NCI-H2171 treated with DMSO at 0.1 percent for 48 hours (cell line): ENCODE measurements at regions not wholly inside any gene's neighbourhood (a gene's known extent, or its start where the extent isn't known, plus 50 kb on each side); places are given as distances from the start of the nearest gene placed in this dataset.
A peak's percentile ranks its signal among the peaks of the same experiment; 100 is the strongest.
"Not testable (repeated sequence)": the region's sequence is repeated elsewhere in the genome, so short reads cannot be mapped to it uniquely, and the experiment has no call there.

Experiments
- DNase-seq: peaks from one replicate; lab custom pipeline; 2025; lab: John Stamatoyannopoulos, UW

- no peak for DNase-seq
These were observed 255.9 kb downstream of the C11orf87 start for GRCh38 chr11:109677876-109678275.

- no peak for DNase-seq
These were observed 258.1 kb downstream of the C11orf87 start for GRCh38 chr11:109680127-109680526.

GRCh38 chr11:109682788-109683187 is 260.8 kb downstream of the C11orf87 start:
- DNase-seq, result not testable (repeated sequence)

GRCh38 chr11:109695696-109696095 is 273.7 kb downstream of the C11orf87 start:
- DNase-seq, result no peak

- no peak for DNase-seq
These were observed 274.4 kb downstream of the C11orf87 start for GRCh38 chr11:109696191-109696897.

- peak; percentile 45 for DNase-seq
These were observed 275.3 kb downstream of the C11orf87 start for GRCh38 chr11:109697140-109697843.

- DNase-seq, result no peak
These were observed 276.2 kb downstream of the C11orf87 start for GRCh38 chr11:109698237-109698636.

GRCh38 chr11:109704432-109704831 is 282.4 kb downstream of the C11orf87 start:
- DNase-seq, result peak; percentile 85

GRCh38 chr11:109706945-109707344 is 285.0 kb downstream of the C11orf87 start:
- no peak for DNase-seq

GRCh38 chr11:109707411-109707810 is 285.4 kb downstream of the C11orf87 start:
- no peak for DNase-seq

GRCh38 chr11:109708184-109708583 is 286.2 kb downstream of the C11orf87 start:
- no peak for DNase-seq

GRCh38 chr11:109714444-109714843 is 292.5 kb downstream of the C11orf87 start:
- DNase-seq, result not testable (repeated sequence)

GRCh38 chr11:109715424-109715823 is 293.4 kb downstream of the C11orf87 start:
- not testable (repeated sequence) for DNase-seq

- DNase-seq, result no peak
These were observed 304.1 kb downstream of the C11orf87 start for GRCh38 chr11:109726061-109726460.

- DNase-seq, result no peak
These were observed 306.1 kb downstream of the C11orf87 start for GRCh38 chr11:109728056-109728455.

GRCh38 chr11:109729761-109730160 is 307.8 kb downstream of the C11orf87 start:
- DNase-seq, result peak; percentile 98

- DNase-seq, result no peak
These were observed 308.7 kb downstream of the C11orf87 start for GRCh38 chr11:109730669-109731068.

- no peak for DNase-seq
These were observed 309.5 kb downstream of the C11orf87 start for GRCh38 chr11:109731451-109731850.

GRCh38 chr11:109733245-109733644 is 311.3 kb downstream of the C11orf87 start:
- DNase-seq, result no peak

GRCh38 chr11:109734566-109734965 is 312.6 kb downstream of the C11orf87 start:
- no peak for DNase-seq

GRCh38 chr11:109735128-109735527 is 313.1 kb downstream of the C11orf87 start:
- DNase-seq, result peak; percentile 10

GRCh38 chr11:109739379-109739778 is 317.4 kb downstream of the C11orf87 start:
- no peak for DNase-seq

GRCh38 chr11:109745996-109746625 is 324.1 kb downstream of the C11orf87 start:
- no peak for DNase-seq
